Ovary (tissue), 3 donors: ENCODE measurements at regions not wholly inside any gene's neighbourhood (a gene's known extent, or its start where the extent isn't known, plus 50 kb on each side); places are given as distances from the start of the nearest gene placed in this dataset.

Experiments used
- CTCF ChIP-seq, 3 donors: fragments of 450-650 bp in 2 of 3; fragments of 200-600 bp in 1 of 3; IDR thresholded peaks; one replicate each; pipeline versions ENCODE4 v1.5.1 to v1.8.0; 2016 to 2022; ENCODE audit warnings: antibody characterized with exemption in 3 of 3, mild to moderate bottlenecking in 1 of 3
- EP300 ChIP-seq: sonication (generic); formaldehyde crosslinking; IDR thresholded peaks from one replicate; pipeline ENCODE4 v1.6.1; 2017; ENCODE audit warnings: antibody characterized with exemption
- POLR2A ChIP-seq: fragments of 450-650 bp; IDR thresholded peaks from one replicate; pipeline ENCODE4 v1.6.1; 2017; ENCODE audit warnings: antibody characterized with exemption, mild to moderate bottlenecking, moderate library complexity
- donor health status: DM: no; HTN: no; CAD: no.

GRCh38 chr4:101458914-101459313 lies 111.6 kb upstream of the PPP3CA start:
- no peak for TF ChIP-seq CTCF (IDR thresholded peaks at IDR 0.05)
- TF ChIP-seq EP300 = no peak
- TF ChIP-seq POLR2A = no peak
